GM18511 (cell line): ENCODE measurements at regions not wholly inside any gene's neighbourhood (a gene's known extent, or its start where the extent isn't known, plus 50 kb on each side); places are given as distances from the start of the nearest gene placed in this dataset.
"Not testable (repeated sequence)": the region's sequence is repeated elsewhere in the genome, so short reads cannot be mapped to it uniquely, and the experiment has no call there.

Experiments used
- ATAC-seq: cut with Tn5 transposase; IDR thresholded peaks from one replicate; pipeline ENCODE4 v1.9.1; 2021; ENCODE audit warnings: mild to moderate bottlenecking, moderate library complexity; ENCODE audit not compliant: unreplicated experiment

- no peak for ATAC-seq
Observed at GRCh38 chr6:167392631-167393316, 67.9 kb downstream of the TTLL2 start.

- ATAC-seq = no peak
Observed at GRCh38 chr6:167393731-167394130, 68.8 kb downstream of the TTLL2 start.

GRCh38 chr6:167394339-167394738, 69.5 kb downstream of the TTLL2 start:
- ATAC-seq = no peak

- ATAC-seq = no peak
Observed at GRCh38 chr6:167394820-167395219, 69.9 kb downstream of the TTLL2 start.

GRCh38 chr6:167396068-167396658, 71.3 kb downstream of the TTLL2 start:
- ATAC-seq = no peak

- ATAC-seq = no peak
Observed at GRCh38 chr6:167396659-167397490, 72.0 kb downstream of the TTLL2 start.

GRCh38 chr6:167397712-167398111, 72.8 kb downstream of the TTLL2 start:
- no peak for ATAC-seq

- ATAC-seq = no peak
Observed at GRCh38 chr6:167398214-167399050, 73.5 kb downstream of the TTLL2 start.

GRCh38 chr6:167399051-167399387, 74.1 kb downstream of the TTLL2 start:
- no peak for ATAC-seq

GRCh38 chr6:167399599-167399998, 74.7 kb downstream of the TTLL2 start:
- ATAC-seq = no peak

- ATAC-seq = no peak
Observed at GRCh38 chr6:167400482-167401138, 75.7 kb downstream of the TTLL2 start.

- ATAC-seq = no peak
Observed at GRCh38 chr6:167401525-167402194, 76.8 kb downstream of the TTLL2 start.

GRCh38 chr6:167402195-167402686, 77.4 kb downstream of the TTLL2 start:
- ATAC-seq = no peak

GRCh38 chr6:167403427-167403826, 78.5 kb downstream of the TTLL2 start:
- ATAC-seq = no peak

- ATAC-seq = no peak
Observed at GRCh38 chr6:167404385-167405049, 79.6 kb downstream of the TTLL2 start.

GRCh38 chr6:167405778-167406532, 81.1 kb downstream of the TTLL2 start:
- ATAC-seq = no peak

- ATAC-seq = not testable (repeated sequence)
Observed at GRCh38 chr6:167406533-167407238, 81.8 kb downstream of the TTLL2 start.
